HL-60 (cell line): ENCODE measurements at regions not wholly inside any gene's neighbourhood (a gene's known extent, or its start where the extent isn't known, plus 50 kb on each side); places are given as distances from the start of the nearest gene placed in this dataset.

Experiments
- TF ChIP-seq, protein P1 (sequence below): IDR thresholded peaks from one replicate; pipeline ENCODE4 v1.5.1; 2011; ENCODE audit warnings: low read length, control low read depth, inconsistent platforms; ENCODE audit not compliant: insufficient read depth
- TF ChIP-seq, protein P2 (sequence below): IDR thresholded peaks from 2 replicates; pipeline ENCODE4 v1.6.1; 2012; ENCODE audit warnings: low read depth; ENCODE audit not compliant: insufficient replicate concordance

DNA sequence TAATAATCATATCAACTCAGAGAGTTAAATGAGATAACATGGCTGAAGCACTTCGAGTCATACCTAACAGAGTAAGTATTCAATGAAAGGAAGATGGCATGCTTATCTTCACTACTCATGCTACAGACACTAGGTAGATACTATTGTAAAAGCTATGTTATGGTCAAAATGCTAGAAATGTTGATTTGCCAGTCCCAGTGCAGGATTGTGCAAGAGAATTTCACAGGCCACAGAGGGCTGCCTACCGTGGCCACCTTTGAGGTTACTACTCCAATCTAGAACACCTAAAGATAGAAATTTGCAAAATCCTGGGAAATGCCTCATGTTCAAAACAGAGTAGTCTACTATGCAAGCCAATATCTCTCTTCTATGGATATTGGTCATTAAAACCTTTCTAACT, 75.3 kb upstream of the PLEKHG7 start:
- TF ChIP-seq, protein P1, sequence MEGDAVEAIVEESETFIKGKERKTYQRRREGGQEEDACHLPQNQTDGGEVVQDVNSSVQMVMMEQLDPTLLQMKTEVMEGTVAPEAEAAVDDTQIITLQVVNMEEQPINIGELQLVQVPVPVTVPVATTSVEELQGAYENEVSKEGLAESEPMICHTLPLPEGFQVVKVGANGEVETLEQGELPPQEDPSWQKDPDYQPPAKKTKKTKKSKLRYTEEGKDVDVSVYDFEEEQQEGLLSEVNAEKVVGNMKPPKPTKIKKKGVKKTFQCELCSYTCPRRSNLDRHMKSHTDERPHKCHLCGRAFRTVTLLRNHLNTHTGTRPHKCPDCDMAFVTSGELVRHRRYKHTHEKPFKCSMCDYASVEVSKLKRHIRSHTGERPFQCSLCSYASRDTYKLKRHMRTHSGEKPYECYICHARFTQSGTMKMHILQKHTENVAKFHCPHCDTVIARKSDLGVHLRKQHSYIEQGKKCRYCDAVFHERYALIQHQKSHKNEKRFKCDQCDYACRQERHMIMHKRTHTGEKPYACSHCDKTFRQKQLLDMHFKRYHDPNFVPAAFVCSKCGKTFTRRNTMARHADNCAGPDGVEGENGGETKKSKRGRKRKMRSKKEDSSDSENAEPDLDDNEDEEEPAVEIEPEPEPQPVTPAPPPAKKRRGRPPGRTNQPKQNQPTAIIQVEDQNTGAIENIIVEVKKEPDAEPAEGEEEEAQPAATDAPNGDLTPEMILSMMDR, result no peak
- TF ChIP-seq, protein P2, sequence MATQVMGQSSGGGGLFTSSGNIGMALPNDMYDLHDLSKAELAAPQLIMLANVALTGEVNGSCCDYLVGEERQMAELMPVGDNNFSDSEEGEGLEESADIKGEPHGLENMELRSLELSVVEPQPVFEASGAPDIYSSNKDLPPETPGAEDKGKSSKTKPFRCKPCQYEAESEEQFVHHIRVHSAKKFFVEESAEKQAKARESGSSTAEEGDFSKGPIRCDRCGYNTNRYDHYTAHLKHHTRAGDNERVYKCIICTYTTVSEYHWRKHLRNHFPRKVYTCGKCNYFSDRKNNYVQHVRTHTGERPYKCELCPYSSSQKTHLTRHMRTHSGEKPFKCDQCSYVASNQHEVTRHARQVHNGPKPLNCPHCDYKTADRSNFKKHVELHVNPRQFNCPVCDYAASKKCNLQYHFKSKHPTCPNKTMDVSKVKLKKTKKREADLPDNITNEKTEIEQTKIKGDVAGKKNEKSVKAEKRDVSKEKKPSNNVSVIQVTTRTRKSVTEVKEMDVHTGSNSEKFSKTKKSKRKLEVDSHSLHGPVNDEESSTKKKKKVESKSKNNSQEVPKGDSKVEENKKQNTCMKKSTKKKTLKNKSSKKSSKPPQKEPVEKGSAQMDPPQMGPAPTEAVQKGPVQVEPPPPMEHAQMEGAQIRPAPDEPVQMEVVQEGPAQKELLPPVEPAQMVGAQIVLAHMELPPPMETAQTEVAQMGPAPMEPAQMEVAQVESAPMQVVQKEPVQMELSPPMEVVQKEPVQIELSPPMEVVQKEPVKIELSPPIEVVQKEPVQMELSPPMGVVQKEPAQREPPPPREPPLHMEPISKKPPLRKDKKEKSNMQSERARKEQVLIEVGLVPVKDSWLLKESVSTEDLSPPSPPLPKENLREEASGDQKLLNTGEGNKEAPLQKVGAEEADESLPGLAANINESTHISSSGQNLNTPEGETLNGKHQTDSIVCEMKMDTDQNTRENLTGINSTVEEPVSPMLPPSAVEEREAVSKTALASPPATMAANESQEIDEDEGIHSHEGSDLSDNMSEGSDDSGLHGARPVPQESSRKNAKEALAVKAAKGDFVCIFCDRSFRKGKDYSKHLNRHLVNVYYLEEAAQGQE, result no peak
